GM21381 (cell line): ENCODE measurements at regions not wholly inside any gene's neighbourhood (a gene's known extent, or its start where the extent isn't known, plus 50 kb on each side); places are given as distances from the start of the nearest gene placed in this dataset.

Experiments
- ATAC-seq: cut with Tn5 transposase; IDR thresholded peaks from one replicate; pipeline ENCODE4 v1.9.1; 2021; ENCODE audit warnings: mild to moderate bottlenecking, moderate library complexity; ENCODE audit not compliant: unreplicated experiment

DNA sequence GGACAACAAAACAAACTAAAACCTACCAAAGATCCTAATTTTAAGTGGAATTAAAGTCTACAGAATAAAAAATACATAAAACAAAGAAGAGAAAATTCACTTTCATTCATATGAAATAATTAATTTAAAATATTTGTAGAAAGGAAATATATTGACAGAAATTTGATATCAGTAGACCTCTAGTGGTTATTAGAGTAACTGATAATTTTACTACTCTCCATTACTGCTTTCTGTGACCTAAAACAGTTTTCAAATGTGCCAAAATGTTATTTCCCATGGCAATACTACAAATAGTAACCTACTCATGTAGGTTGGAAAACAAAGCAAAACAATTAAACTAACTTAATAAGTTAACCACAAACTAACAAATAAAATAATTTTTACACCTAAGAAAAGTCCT is 147.1 kb downstream of the NOL4 start:
- no peak for ATAC-seq

DNA sequence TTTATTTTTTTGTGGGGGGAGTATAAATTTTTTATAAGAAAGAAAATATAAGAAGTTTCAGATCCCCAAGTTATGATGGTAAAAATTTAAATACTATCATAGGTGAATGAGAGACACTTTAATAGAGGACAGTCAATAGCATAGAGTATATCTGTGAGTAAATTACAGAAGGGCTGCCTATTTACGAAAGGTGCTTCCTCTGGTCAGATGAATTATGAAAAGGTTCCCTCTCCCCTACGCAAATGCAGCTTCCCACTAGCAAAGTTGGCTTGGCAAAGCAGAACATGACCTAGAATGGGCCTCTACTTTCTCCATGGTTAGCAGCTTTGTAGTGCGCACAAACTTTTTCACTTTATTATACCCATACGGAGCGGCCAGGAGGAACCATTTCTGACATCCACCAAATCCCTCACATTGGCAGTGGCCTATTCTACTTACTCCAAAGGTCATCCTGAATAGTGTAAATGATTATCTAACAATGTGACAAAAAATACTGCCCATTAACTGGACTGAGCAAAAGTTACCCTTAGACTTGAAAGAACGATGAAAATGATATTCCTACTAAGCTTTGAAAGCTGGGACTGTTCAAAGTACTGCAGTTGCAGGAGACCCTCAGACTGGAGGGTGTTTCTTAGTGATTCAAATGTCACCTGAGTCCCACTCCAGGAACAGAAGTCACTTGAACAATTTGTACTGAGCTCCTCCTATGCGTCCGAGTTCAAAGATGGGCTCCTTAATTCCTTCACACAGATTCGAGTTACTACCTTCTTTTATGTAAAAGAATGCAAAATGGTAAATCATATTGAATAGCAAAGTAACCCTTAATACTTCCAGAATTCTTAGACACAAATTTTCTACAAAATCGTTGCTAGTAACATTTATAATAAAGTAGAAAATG is 148.5 kb downstream of the NOL4 start:
- ATAC-seq = no peak

DNA sequence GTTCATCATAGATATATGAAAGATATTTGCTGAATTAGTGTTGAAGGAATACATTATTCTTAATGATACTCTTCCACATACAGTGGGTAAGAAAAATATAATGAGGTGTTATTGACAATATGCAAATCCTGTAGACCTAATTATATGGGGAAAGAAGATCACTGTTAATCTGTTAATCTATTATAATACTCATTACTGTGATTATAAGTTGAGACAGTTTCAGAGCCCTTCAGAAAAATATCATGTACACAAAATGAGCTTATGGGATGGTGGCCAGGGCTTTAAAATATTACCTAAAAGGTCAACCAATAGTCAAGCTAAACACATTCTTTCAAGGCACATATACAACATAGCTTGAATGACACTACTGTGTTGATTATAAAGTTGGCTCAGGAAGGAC is 163.5 kb downstream of the NOL4 start:
- no peak for ATAC-seq

DNA sequence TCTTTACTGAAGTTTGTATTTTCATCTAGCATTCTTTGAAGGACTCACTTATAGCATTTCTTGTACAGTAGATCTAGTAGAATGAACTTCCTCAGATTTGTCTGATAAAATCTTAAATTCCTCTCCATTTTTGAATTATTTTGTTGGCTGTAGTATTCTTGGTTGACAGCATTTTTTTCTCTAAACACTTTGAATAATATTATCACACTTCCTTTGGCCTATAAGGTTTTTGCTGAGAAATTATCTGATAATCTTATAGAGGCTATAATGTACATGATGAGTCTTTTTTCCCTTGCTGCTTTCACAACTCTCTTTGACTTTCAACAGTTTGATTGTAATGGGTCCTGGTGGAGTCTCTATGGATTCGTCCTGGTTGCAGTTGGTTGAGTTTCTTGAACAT is 169.5 kb downstream of the NOL4 start:
- no peak for ATAC-seq

DNA sequence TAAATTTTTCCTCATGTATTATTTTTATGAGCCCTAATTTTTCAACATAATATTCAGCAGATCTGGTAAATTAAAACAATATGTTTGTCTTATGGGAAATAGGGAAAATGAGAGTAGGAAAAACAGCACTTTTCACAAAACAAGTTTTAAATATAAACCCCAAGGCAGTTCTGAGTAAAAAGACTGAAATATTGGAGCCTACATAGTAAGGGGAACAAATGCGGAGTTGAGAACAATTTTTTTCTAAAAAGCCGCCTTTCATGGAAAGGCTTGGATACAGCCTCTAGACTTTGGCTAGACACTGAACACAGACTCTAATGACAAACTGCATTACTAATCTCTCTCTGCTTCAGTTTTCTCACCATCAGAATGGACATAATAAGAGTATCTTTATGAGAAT is 174.1 kb downstream of the NOL4 start:
- no peak for ATAC-seq

DNA sequence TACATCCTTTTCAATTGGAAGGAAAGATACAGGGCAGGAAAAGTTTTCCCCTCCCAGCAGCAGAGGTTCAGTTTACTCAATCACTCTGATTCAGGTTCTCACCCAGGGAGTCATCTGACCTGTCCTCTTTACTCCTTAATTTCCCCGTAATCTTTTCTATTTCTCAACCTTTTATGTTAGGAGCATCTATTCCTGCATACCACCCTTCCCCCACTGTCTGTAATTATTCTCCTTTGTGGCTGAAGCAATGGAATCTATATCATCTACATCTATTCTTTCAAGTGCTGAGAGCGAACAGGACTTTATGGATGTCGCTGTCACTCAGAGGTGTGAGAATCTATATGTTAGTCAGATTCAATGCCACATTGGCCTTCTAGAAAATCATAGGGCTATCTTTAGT is 175.2 kb downstream of the NOL4 start:
- no peak for ATAC-seq

DNA sequence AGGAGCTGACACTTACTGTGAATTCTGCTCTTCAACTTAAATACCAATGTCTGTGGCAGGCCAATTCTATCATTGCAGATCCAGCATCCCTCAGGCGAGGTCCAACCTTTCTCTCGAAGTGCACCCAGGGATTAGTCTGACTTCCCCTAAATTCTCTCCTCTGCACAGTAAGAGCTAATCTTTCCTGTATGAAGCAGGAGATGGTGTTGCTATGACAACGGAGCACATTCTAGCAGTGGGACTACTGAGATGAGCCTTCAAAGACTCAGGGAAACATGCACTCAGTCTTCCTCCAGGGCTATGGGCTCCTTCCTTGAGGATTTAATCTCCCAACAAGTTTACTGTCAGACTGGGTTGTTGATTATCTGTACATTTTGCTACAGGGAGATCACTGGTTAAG is 176.3 kb downstream of the NOL4 start:
- ATAC-seq = no peak

DNA sequence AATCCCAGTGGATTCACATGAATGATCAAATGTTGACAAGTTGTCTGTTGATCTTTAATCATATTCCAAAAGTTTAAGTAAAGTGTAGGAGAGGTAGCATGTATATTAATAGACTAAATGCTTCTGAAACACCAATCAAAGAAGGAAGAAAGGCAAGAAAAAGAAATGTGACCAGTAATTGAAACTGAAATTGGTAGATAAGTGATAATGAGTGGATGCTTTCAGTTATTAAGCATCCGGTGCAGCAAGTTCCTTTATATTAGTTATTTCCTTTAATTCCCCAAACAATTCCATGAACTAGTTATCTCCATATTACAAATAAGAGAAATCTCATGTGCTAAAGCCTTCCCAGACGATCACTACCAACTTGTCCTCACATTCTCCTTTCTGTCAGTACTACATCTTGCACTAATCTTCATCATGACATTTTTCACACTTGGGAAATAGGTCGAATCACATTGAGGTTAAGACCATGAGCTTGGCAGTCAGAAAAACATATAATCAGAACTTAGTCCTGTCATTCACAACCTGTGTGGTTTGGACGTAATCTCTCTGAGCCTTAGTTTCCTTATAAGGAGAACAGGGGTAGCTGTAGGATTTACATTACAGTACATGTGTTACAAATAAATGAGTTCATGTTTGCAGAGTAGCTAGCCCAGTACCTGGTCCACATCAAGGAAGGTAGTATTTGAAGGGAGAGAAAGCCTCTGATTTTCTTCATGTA is 182.1 kb downstream of the NOL4 start:
- ATAC-seq = no peak

DNA sequence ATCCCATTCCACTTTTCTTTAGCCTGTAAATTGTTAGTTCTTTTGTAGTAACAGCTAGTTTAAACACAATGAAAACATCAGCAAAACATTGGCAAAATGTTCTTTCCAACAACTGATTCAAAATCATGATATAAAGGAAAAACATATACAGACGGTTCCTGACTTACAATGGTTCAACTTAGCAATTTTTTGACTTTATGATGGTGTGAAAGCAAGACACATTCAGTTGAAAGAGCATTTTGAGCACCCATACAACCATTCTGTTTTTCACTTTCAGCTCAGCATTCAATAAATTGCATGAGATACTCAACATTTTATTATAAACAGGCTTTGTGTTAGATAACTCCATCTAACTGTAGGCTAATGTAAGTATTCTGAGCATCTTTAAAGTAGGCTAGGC is 185.1 kb downstream of the NOL4 start:
- ATAC-seq = no peak

DNA sequence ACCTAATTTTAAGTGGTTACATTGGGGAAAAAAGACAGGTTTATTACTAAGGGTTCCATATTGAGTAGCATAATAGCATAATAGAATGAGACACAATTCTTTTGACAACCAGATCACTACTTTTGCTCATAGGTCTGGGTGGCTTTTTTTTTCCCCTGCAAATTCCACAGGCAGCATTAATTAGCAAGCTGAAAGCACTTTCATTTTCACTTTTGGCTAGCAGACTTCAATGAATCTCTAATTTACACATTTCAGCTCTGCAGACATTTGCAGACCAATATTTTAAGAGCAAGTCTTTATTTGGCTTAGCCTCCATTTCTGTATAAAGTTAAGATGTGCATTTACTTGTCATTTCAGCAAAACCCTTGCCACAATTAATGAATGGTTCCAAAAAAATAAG is 185.5 kb downstream of the NOL4 start:
- ATAC-seq = peak; percentile 58

DNA sequence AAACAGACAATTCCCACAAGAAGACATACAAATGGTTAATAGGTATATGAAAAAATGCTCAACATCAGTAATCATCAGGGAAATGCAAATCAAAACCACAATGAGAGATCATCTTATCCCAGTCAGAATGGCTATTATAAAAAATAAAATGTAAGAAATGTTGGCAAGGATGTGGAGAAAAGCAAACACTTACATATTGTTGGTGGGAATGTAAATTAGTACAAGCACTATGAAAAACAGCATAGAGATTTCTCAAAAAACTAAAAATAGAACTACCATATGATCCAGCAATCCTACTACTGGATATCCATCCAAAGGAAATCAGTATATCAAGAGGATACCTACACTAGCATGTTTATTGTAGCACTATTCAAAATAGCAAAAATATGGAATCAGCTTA is 186.6 kb downstream of the NOL4 start:
- no peak for ATAC-seq

DNA sequence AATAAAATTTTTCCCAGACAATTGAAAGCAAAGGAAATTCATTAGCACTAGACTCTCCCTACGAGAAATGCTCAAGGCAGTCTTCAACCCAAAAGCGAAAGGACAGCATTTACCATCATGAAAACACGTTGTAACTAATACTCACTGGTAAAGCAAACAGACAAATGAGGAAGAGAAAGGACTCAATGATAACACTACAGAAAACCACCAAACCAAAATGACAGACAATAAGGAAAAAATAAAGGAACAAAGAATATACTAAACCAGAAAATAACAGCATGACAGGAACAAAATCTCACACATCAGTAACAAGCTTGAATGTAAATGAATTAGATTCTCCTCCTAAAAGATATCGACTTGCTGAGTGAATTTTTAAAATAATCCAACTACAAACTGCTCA is 190.7 kb downstream of the NOL4 start:
- ATAC-seq = no peak

DNA sequence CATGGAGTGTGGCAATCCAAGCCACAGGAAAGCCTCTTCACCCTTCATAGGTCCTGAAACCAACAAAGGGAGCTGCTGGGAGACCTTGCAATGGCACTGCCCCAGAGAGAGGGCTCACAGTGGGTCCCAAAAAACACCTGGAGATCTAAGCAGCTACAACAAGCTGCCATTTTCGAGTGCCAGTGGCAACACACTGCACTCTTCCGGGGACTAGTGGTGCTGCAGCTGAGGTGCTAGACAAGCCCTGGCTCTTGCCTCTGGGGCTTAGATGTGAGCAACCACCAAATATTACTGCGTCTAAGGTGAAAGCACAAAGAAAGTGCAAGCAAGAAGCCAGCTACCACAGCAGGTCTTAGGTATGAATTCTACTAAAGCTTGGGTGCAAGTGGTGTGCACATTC is 192.9 kb downstream of the NOL4 start:
- no peak for ATAC-seq

DNA sequence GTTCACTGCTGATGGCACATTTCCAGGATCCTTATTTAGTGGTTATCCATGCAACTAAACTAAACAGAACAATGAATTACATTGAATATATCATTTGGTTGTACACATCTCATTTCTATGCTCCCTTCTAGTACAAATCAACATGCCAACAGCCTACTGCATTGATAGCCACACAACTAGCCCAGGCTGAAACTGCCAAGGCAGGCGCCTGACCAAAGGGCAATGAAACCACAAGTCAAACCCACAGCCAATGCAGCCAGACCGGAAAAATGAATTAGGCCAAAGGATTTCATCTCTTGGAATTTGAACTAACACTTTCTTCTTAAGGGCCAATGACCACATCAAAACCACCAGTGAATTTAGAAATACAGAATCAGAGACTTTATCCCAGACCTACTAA is 196.4 kb downstream of the NOL4 start:
- ATAC-seq = no peak

DNA sequence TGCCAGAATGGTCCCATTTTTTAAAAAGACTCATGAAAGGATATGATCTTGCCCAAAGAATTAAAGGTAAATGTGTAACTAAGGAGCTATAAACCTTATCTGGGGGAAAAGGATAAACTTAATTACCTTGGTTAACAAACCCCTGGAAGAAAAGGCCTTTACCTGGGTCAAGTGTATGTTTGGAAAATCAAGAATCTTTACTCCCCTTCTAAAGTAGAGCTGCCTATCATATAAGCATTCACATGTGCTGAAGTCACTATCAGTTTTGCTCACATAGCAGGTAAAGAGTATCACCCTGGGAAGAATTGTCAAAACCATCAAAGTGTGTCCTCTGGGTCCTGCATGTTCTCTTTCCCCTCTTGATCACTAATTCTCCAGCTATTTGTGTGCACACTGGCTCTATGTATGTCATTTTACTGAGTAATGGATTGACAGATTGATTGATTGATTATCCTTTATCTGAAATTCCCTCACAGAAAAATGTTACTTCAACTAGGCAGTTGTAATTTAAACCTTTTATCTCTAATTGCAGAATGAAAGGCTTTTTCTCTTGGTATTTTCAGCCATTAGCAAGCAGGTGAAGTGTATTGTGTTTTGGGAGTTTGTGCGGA is 199.4 kb downstream of the NOL4 start:
- ATAC-seq = no peak

DNA sequence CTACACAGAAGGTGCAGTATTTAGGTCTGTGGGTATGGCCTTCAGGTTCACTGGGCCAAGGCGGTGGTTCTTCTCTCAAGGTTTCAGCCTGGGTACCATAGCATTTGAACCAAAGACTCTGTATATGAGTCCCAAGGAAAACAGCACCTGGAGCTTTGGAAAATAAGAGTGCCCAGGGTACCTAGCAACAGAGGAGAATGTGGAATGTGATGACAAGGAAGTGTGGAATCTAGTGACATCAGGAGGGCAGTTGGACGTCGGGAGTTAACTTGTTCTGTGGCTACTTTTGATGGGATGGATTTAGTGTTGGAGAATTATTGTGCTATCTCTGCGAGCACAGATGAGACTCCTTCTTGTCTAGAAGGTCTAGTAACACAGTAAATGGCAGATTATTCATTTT is 201.2 kb downstream of the NOL4 start:
- no peak for ATAC-seq

DNA sequence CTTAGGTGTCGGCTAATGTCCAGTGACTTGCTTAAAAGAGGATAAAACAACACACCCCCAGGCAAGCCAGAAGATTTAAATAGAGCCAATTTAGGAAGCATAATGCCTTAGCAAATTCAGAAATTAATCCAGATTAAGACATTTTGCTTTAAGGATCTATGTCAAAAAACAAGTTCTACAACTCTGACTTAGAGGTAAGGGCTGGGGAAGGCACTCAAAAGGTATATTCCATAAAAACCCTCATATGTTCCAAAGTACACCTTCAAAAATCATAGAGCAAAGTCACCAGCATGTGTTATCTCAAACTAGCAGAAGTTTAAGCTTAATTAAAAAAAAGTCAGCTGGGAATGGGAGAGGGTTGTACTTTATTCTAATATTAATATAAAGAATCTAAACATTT is 206.4 kb downstream of the NOL4 start:
- no peak for ATAC-seq

DNA sequence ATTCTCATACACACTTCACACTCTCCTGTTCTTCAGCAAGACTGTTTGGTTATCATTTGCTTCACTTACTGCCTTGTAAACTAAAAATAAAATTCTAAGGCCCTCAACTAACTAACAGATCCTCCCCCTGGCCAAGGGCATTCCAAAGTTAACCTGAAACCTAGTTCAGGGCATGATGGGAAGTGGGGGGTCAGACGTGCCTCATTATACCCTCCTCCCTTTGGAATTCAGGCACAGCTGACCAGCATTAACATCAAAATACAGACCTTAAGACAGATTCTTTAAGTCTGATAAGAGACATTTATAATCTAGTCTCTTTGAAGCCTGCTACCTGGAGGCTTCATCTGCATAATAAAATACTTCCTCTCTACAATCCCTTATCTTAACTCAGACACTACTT is 221.0 kb downstream of the NOL4 start:
- ATAC-seq = no peak

DNA sequence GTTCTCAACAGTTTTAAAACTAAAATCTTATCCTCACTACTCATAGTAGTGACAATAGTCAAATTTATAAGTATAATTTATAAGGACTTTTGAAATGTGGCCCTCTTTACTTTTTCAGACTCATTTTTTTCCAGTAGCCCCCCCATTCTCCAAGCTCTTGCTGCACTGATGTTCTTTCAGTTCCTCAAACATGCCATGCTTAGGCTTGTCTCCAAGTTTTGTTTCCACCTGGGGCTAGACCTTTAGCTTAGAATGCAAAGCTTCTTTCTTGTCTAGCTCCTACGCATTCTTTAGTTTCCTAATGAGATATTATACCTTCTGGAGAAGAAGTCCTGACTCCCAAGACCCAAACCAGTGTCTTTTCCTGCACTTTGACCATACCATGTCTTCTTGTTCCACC is 222.6 kb downstream of the NOL4 start:
- ATAC-seq = no peak

DNA sequence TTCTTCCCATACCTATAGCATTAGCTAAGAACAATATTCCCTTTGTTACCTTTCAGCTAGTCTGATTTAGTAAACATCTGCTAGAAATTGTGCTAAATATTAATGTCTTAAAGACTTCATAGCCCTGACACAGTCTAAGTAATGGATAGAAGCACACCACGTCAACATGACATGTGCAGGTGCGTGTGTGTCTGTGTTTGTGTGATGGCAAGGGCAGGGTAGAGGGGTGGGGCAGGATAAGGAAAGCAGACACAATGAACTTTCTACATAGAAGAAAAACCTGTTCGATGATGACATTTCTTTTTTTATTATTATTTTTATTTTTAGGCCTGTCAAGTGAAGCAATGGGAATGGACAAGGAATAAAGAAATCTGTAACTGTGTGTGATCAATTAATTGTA is 223.3 kb downstream of the NOL4 start:
- ATAC-seq = no peak

DNA sequence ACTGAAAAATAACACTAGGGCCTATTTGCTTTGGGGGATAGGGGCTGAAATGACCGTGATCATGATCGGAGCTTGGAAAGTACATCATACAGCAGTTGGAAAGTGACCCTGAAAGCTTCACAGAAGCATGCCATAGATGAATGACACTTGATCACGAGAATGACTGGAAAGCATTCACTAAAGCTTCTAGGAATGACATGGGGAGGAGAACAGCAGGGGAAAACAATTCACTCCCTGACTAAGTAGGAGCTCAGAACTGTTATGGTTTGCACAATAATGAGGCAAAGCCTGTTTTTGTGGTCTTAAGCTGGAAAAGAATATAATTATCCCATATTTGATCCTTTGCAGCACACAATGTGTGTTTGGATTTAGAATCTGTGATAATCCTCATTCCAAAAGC is 237.5 kb downstream of the NOL4 start:
- ATAC-seq = no peak

DNA sequence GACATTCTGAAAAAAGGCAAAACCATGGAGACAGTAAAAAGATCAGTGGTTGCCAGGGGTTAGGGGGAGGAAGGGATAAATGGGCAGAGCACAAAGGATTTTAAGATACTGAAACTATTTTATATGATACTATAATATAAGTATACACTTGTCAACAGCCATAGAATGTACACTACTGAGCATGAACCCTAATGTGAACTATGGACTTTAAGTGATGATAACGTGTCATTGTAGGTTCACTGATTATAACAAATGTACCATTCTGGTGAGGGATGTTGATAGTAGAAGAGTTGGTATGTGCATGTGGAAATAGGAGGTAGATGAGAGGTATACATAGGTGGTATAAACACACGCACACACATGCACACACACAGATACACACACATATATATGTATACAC is 241.6 kb downstream of the NOL4 start:
- ATAC-seq = no peak
